ENCODE measurements at regions not wholly inside any gene's neighbourhood (a gene's known extent, or its start where the extent isn't known, plus 50 kb on each side); places are given as distances from the start of the nearest gene placed in this dataset.

- Histone ChIP-seq H2BK15ac (ENCODE audit: low read depth, low read length) (no peak overlapping the region), H3K79me1 (ENCODE audit: low read depth in 1 of 2, low read length in 2 of 2) (no peaks in the 10 kb centered on the region), H4K5ac (ENCODE audit: low read depth, low read length) (no peak overlapping the region), H4K8ac (ENCODE audit: low read depth in 2 of 2, low read length in 2 of 2) (no peak overlapping the region), H3K4me2 (ENCODE audit: low read depth, low read length) (no peak overlapping the region), H2BK20ac (ENCODE audit: low read depth, low read length) (no peak overlapping the region), H2BK120ac (ENCODE audit: low read depth, low read length) (no peak overlapping the region), H3K14ac (replicated peaks; ENCODE audit: low read depth, low read length) (no peak overlapping the region), H3K36me3 (ENCODE audit: control insufficient read depth, insufficient read depth, low read length) (no peaks in the 10 kb centered on the region), H3K27me3 (ENCODE audit: control insufficient read depth, insufficient read depth, low read length) (no peaks in the 10 kb centered on the region), H4K91ac (ENCODE audit: insufficient read depth, low read depth, low read length) (no peak overlapping the region), H3K23ac (ENCODE audit: low read depth, low read length) (no peak overlapping the region), H3K4me1 (ENCODE audit: control insufficient read depth, insufficient read depth, low read length) (no peaks in the 10 kb centered on the region), H3K4me3 (ENCODE audit: insufficient read depth, low read depth, low read length) (no peak overlapping the region), H3K9me3 (ENCODE audit: control insufficient read depth, insufficient read depth, low read length) (no peaks in the 10 kb centered on the region; the same call in 1 of the 2 replicates), H2AK5ac (ENCODE audit: low read depth, low read length) (no peak overlapping the region), H3K27ac (ENCODE audit: insufficient read depth, low read length) (no peak overlapping the region), H4K20me1 (ENCODE audit: insufficient read depth, low read length) (no peaks in the 10 kb centered on the region), H3K4ac (ENCODE audit: low read depth, low read length) (no peak overlapping the region), H2BK5ac (ENCODE audit: low read depth, low read length, poor library complexity, severe bottlenecking) (no peak overlapping the region), H2AK9ac (replicated peaks; ENCODE audit: low read depth, low read length, poor library complexity) (no peak overlapping the region), H3K56ac (ENCODE audit: extremely low read depth, insufficient read depth, low read length) (no peak overlapping the region), H3K9me1 (ENCODE audit: insufficient read depth, low read length) (no peaks in the 10 kb centered on the region), H3K9ac (ENCODE audit: low read depth, low read length) (no peak overlapping the region), H2AFZ (replicated peaks; ENCODE audit: low read length, poor library complexity) (no peak overlapping the region), H3K18ac (ENCODE audit: low read depth, low read length) (no peak overlapping the region)
- CTCF ChIA-PET: interaction anchor here (0.6 kb wide), 1 partner anchor 28 kb away, joined by 4 read pairs; no protein-coding TSS in a partner anchor
- DNase-seq (no peak), ATAC-seq (ENCODE audit: low read depth) (no peak)
- intact Hi-C loops (cut with micrococcal nuclease) (no loop called here), in situ Hi-C loops (cut with MboI; ENCODE audit: low sequenced_read_pairs) (no loop called here), dilution Hi-C loops (cut with HindIII; ENCODE audit: low sequenced_read_pairs, unreplicated experiment) (no loop called here)
- POLR2A ChIA-PET (ENCODE audit: unreplicated experiment): no interaction called here
- TF ChIP-seq CTCF (conservative IDR thresholded peaks at IDR 0.05; ENCODE audit: low read depth, low read length) (no peak), MXI1 (IDR thresholded peaks at IDR 0.05; ENCODE audit: borderline replicate concordance, low read depth, low read length) (no peak), MAFK (IDR thresholded peaks at IDR 0.05; ENCODE audit: low read depth, low read length) (no peak), FOS (IDR thresholded peaks at IDR 0.05; ENCODE audit: low read depth, low read length) (no peak), CEBPB (IDR thresholded peaks at IDR 0.05; ENCODE audit: low read depth, low read length) (no peak), SMC3 (IDR thresholded peaks at IDR 0.05; ENCODE audit: low read depth, low read length) (no peak), RFX5 (IDR thresholded peaks at IDR 0.05; ENCODE audit: low read depth, low read length) (no peak), RCOR1 (IDR thresholded peaks at IDR 0.05; ENCODE audit: insufficient replicate concordance, low read length) (no peak), CHD1 (IDR thresholded peaks at IDR 0.05; ENCODE audit: low read depth, low read length) (no peak), NFE2L2 (IDR thresholded peaks at IDR 0.05; ENCODE audit: low read depth, low read length) (no peak), BHLHE40 (IDR thresholded peaks at IDR 0.05; ENCODE audit: low read depth, low read length) (no peak), POLR2A (IDR thresholded peaks at IDR 0.05; ENCODE audit: low read depth, low read length) (no peak), USF2 (IDR thresholded peaks at IDR 0.05; ENCODE audit: low read depth, low read length) (no peak), MAZ (IDR thresholded peaks at IDR 0.05; ENCODE audit: borderline replicate concordance, low read depth, low read length) (no peak), RAD21 (IDR thresholded peaks at IDR 0.05; ENCODE audit: low read length) (no peak)
- TF ChIP-seq, protein P1, sequence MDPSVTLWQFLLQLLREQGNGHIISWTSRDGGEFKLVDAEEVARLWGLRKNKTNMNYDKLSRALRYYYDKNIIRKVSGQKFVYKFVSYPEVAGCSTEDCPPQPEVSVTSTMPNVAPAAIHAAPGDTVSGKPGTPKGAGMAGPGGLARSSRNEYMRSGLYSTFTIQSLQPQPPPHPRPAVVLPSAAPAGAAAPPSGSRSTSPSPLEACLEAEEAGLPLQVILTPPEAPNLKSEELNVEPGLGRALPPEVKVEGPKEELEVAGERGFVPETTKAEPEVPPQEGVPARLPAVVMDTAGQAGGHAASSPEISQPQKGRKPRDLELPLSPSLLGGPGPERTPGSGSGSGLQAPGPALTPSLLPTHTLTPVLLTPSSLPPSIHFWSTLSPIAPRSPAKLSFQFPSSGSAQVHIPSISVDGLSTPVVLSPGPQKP (IDR thresholded peaks at IDR 0.05; ENCODE audit: borderline replicate concordance, low read depth, low read length): no peak
- WGBS, 2 experiments (ENCODE audit: extremely low coverage in 2 of 2, insufficient read length in 1 of 2): no CpG with 5 or more reads among the region's 3 CpGs
- no TSS peak for BruUV-seq (replicated peaks)
These were observed 169.1 kb upstream of the TENM3 start for GRCh38 chr4:182074139-182074538.

Measured in IMR-90 (cell line).